ENCODE measurements at regions not wholly inside any gene's neighbourhood (a gene's known extent, or its start where the extent isn't known, plus 50 kb on each side); places are given as distances from the start of the nearest gene placed in this dataset.

GRCh38 chr13:55069746-55070145 lies 2041.1 kb downstream of the OLFM4 start:
- WGBS = 83% methylated on average over 1 of the region's 1 CpG
- Histone ChIP-seq H3K9me3 (ENCODE audit: control insufficient read depth in 4 of 4, low read length in 3 of 4) (no peaks in the 10 kb centered on the region), H3K36me3 (ENCODE audit: control insufficient read depth in 4 of 4, insufficient read depth in 3 of 4, low read depth in 1 of 4, low read length in 3 of 4) (no peaks in the 10 kb centered on the region), H3K27me3 (ENCODE audit: control insufficient read depth in 4 of 4, insufficient read depth in 4 of 4, low read length in 3 of 4) (no peaks in the 10 kb centered on the region), H3K4me1 (ENCODE audit: control insufficient read depth in 4 of 4, insufficient read depth in 4 of 4, low read length in 3 of 4) (no peaks in the 10 kb centered on the region), H3K9ac (ENCODE audit: low read depth in 1 of 2, low read length in 2 of 2) (no peak overlapping the region), H3K27ac (ENCODE audit: low read depth in 1 of 2, low read length in 2 of 2) (no peak overlapping the region), H3K4me3 (ENCODE audit: low read depth in 1 of 3, low read length in 3 of 3) (no peak overlapping the region)
- TF ChIP-seq HNF4G (IDR thresholded peaks at IDR 0.05) = no peak
- TF ChIP-seq RXRA (IDR thresholded peaks at IDR 0.05) = no peak
- no peak for TF ChIP-seq NR2F2 (IDR thresholded peaks at IDR 0.05)
- no peak for TF ChIP-seq FOXA2 (IDR thresholded peaks at IDR 0.05)
- no peak for TF ChIP-seq REST (IDR thresholded peaks at IDR 0.05)
- no peak for TF ChIP-seq EGR1 (IDR thresholded peaks at IDR 0.05; ENCODE audit: low read depth in 2 of 2)
- no peak for TF ChIP-seq HNF4A (conservative IDR thresholded peaks at IDR 0.05)
- no peak for TF ChIP-seq CTCF (IDR thresholded peaks at IDR 0.05; ENCODE audit: low read depth, low read length, missing input control)
- TF ChIP-seq ATF3 (IDR thresholded peaks at IDR 0.05) = no peak
- no peak for TF ChIP-seq FOXA1 (IDR thresholded peaks at IDR 0.05)
- TF ChIP-seq TAF1 (conservative IDR thresholded peaks at IDR 0.05) = no peak
- no peak for DNase-seq (ENCODE audit: low spot score)

- TF ChIP-seq JUND (IDR thresholded peaks at IDR 0.05) (no peak), NR2F2 (IDR thresholded peaks at IDR 0.05) (no peak), EGR1 (IDR thresholded peaks at IDR 0.05; ENCODE audit: low read depth in 2 of 2) (no peak)
- Histone ChIP-seq H3K4me1 (ENCODE audit: control insufficient read depth in 4 of 4, insufficient read depth in 4 of 4, low read length in 3 of 4) (no peaks in the 10 kb centered on the region), H3K9ac (ENCODE audit: low read depth in 1 of 2, low read length in 2 of 2) (no peak overlapping the region), H3K36me3 (ENCODE audit: control insufficient read depth in 4 of 4, insufficient read depth in 3 of 4, low read depth in 1 of 4, low read length in 3 of 4) (no peaks in the 10 kb centered on the region), H3K27me3 (ENCODE audit: control insufficient read depth in 4 of 4, insufficient read depth in 4 of 4, low read length in 3 of 4) (no peaks in the 10 kb centered on the region), H3K4me3 (ENCODE audit: low read depth in 1 of 3, low read length in 3 of 3) (no peak overlapping the region), H3K9me3 (ENCODE audit: control insufficient read depth in 4 of 4, low read length in 3 of 4) (no peaks in the 10 kb centered on the region), H3K27ac (ENCODE audit: low read depth in 1 of 2, low read length in 2 of 2) (no peak overlapping the region)
- DNase-seq (ENCODE audit: low spot score) = no peak
- WGBS = 88% methylated on average over 3 of the region's 3 CpGs
These were observed 2044.4 kb downstream of the OLFM4 start for GRCh38 chr13:55073000-55073399.

DNA sequence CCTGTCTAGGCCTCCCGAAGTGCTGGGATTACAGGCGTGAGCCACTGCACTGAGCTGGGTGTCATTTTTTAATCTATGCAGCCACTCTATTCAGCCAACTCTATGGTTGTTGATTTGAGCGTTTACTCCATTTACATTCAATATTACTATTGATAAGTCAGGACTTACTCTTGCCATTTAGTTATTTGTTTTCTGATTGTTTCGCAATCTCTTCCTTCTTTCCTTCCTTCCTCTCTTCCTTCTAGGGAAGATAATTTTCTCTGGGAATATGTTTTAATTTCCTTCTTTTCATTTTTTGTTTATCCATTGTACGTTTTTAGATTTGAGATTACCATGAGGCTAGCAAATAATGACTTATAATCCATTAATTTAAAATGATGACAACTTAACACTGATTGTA lies 2056.0 kb downstream of the OLFM4 start:
- no peak overlapping the region for H3K4me3 ChIP-seq (ENCODE audit: low read depth in 1 of 3, low read length in 3 of 3)
- WGBS = 72% methylated on average over 5 of the region's 5 CpGs
- no peaks in the 10 kb centered on the region for H3K27me3 ChIP-seq (ENCODE audit: control insufficient read depth in 4 of 4, insufficient read depth in 4 of 4, low read length in 3 of 4)
- DNase-seq (ENCODE audit: low spot score) = no peak
- H3K27ac ChIP-seq (ENCODE audit: low read depth in 1 of 2, low read length in 2 of 2) = no peak overlapping the region
- H3K4me1 ChIP-seq (ENCODE audit: control insufficient read depth in 4 of 4, insufficient read depth in 4 of 4, low read length in 3 of 4) = no peaks in the 10 kb centered on the region
- no peaks in the 10 kb centered on the region for H3K36me3 ChIP-seq (ENCODE audit: control insufficient read depth in 4 of 4, insufficient read depth in 3 of 4, low read depth in 1 of 4, low read length in 3 of 4)
- H3K9me3 ChIP-seq (ENCODE audit: control insufficient read depth in 4 of 4, low read length in 3 of 4) = no peaks in the 10 kb centered on the region
- no peak overlapping the region for H3K9ac ChIP-seq (ENCODE audit: low read depth in 1 of 2, low read length in 2 of 2)
- TF ChIP-seq ATF3 (IDR thresholded peaks at IDR 0.05) = no peak
- TF ChIP-seq TAF1 (conservative IDR thresholded peaks at IDR 0.05) = no peak
- TF ChIP-seq GABPA (IDR thresholded peaks at IDR 0.05 in 1 of 2, conservative IDR thresholded peaks at IDR 0.05 in 1 of 2) = no peak
- TF ChIP-seq NR2F2 (IDR thresholded peaks at IDR 0.05) = no peak
- TF ChIP-seq REST (IDR thresholded peaks at IDR 0.05) = no peak
- no peak for TF ChIP-seq EGR1 (IDR thresholded peaks at IDR 0.05; ENCODE audit: low read depth in 2 of 2)
- no peak for TF ChIP-seq HNF4A (conservative IDR thresholded peaks at IDR 0.05)
- TF ChIP-seq FOXA1 (IDR thresholded peaks at IDR 0.05) = no peak
- TF ChIP-seq RXRA (IDR thresholded peaks at IDR 0.05) = no peak
- TF ChIP-seq YY1 (IDR thresholded peaks at IDR 0.05) = no peak
- no peak for TF ChIP-seq ZBTB33 (IDR thresholded peaks at IDR 0.05)
- TF ChIP-seq JUND (IDR thresholded peaks at IDR 0.05) = no peak
